ENCODE measurements at regions not wholly inside any gene's neighbourhood (a gene's known extent, or its start where the extent isn't known, plus 50 kb on each side); places are given as distances from the start of the nearest gene placed in this dataset.
"Not testable (repeated sequence)": the region's sequence is repeated elsewhere in the genome, so short reads cannot be mapped to it uniquely, and the experiment has no call there.

GRCh38 chr2:201946746-201947145, 86.9 kb upstream of the FZD7 start:
- not testable (repeated sequence) for DNase-seq (ENCODE audit: low read depth)

GRCh38 chr2:201947287-201947686, 86.4 kb upstream of the FZD7 start:
- DNase-seq (ENCODE audit: low read depth) = no peak

DNA sequence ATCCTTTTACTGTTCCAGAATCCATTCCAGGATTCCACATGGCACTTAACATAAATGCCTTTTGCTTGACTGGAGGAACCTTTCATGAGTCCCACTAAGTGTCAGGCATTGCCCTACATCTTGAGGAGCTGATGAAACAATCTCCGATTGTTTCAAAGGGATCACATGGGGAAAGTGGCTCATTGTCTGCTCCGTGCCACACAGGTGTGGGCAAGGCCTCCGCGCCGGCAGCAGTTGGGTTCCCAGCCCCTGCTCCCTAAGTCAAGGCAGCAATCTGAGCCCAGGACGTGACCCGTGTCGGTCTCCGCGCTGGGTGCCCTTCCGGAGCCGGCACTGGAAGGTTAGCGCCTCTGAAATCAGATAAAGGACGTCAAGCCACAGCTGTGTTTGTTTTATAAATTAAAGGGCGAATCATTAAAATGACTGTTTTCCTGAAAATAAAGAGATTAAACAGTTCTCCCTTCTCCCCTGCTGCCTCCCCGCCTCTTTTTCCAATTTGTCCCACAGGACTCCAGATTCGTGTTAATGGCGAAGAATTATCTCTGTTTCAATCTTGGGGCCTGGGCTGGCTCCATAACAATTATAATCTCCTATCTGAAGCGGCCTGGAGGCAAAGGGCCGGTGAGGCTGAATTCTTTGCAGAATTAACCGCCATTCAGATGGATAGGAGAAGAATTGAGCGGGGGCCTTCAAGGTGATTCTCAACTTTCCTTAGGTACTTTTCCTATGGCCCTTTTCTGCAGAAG, 84.3 kb upstream of the FZD7 start:
- DNase-seq (ENCODE audit: low read depth) = no peak

DNA sequence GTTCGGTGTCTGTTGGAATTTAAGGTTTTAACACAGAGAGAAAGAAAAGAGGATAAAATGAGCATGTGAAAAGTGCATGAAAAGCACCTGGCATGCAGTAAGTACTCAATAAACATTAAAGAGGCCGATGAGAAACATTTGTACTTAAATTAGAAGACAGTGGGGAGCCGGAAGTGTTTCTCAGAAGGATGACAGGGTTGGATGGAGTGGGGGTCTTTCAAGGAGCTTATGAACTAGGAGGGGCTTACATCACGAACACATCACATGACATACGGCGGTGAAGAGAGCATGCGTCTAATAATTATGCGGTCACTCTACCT, 83.8 kb upstream of the FZD7 start:
- no peak for DNase-seq (ENCODE audit: low read depth)

- no peak for DNase-seq (ENCODE audit: low read depth)
Measured at GRCh38 chr2:201950606-201951005, 83.0 kb upstream of the FZD7 start.

DNA sequence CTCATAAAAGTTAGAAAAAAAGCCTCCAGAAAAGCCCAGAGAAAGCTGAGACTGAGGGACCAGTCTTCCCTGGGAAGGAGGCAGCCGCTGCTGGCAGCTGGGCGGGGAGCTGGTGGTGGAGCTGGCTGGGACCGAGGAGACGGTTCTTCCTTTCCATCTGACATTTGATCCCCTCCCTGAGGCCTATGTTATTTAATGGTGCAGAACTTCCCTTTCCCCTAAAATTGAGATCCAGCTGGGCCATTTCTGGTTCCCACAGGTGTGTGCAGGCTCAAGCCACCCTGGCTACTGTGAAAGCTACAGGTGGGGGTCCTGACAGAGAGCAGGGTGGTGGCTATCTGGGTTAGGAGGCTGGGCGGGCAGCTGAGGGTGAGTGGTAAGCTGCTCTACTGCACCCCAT, 81.5 kb upstream of the FZD7 start:
- DNase-seq (ENCODE audit: low read depth) = no peak

DNA sequence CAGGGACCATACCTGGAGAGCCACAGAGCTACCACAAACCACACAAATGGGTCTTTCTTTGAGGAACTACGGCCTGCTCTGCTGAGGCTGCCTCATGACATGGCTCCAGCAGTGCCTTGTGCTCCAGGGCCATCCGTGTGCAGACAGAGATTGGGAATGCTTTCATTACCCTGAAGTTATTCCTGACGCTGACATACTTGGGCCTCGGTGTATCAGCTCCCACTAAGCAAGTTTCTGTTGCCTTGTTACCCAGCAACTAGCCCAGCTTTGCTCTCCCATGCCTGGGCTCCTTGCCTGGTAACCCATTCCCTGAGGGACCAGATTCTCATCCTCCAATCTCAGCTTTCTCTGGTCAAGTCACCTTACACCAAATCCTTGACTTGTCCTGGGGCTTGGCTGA, 80.3 kb upstream of the FZD7 start:
- DNase-seq (ENCODE audit: low read depth) = no peak

DNA sequence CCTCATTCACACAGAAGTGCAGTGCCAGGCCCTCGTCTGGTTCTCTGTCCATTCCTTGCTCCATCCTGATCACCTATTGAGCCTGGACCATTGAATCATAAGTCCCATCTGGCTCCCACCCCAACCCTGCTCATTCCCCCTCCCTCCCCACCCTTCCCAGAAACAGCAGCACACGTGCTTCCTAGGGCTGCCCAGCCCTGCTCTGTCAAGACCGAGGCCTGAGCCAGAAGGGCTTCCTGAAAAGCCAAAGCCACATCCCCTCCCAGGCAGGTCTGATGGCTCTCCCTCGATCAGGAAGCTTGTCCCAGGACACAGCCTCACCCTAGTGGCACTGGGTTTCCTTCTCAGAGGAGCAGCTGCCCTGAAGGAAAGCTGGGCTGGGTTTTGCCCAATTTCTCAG, 79.8 kb upstream of the FZD7 start:
- DNase-seq (ENCODE audit: low read depth) = no peak

- DNase-seq (ENCODE audit: low read depth) = no peak
Measured at GRCh38 chr2:201955231-201955630, 78.4 kb upstream of the FZD7 start.

DNA sequence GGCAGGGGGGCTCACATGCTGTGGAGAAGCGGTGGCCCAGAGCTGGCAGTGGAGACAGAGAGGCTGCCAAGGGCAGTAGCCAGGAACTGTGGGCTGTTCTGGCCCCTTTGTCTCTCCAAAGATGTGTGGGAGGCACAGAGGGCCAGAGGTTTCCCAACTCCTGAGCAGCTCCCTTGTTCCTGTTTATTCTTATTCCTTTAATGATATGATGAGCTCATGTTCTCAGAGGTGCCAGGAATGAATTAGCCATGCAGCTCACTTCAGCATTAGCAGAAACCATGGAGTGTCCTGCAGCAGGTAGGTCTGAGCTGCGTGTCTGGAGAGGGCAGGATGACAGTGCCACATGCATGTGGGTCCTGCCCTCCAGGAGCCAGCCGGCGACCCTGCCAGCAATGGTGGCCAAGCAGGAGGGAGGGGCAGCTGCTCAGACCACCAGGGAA, 77.9 kb upstream of the FZD7 start:
- DNase-seq (ENCODE audit: low read depth) = no peak

GRCh38 chr2:201956361-201956760, 77.3 kb upstream of the FZD7 start:
- no peak for DNase-seq (ENCODE audit: low read depth)

- DNase-seq (ENCODE audit: low read depth) = no peak
Measured at GRCh38 chr2:201957091-201957490, 76.6 kb upstream of the FZD7 start.

GRCh38 chr2:201959198-201959597, 74.5 kb upstream of the FZD7 start:
- DNase-seq (ENCODE audit: low read depth) = no peak

DNA sequence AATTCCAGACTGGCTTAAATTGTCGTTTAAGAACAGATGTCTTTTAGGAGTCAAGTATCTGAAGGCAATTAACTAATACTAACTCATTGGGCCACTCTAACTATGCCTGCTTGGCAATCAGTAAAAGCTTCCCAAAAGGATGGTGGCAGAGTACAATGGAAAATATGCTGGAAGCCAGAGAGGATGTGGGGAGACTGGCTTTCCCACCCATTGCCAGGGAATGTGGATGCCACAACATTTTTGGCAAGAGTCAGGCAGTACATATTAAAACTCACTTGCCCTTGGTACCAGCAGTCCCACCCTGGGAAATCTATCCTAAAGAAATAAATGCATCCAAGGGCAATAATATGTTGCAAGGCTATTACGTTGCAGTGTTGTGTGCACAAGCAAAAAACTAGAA, 74.0 kb upstream of the FZD7 start:
- DNase-seq (ENCODE audit: low read depth) = no peak

- no peak for DNase-seq (ENCODE audit: low read depth)
Measured at GRCh38 chr2:201960305-201960704, 73.3 kb upstream of the FZD7 start.

GRCh38 chr2:201961401-201961800, 72.3 kb upstream of the FZD7 start:
- no peak for DNase-seq (ENCODE audit: low read depth)

DNA sequence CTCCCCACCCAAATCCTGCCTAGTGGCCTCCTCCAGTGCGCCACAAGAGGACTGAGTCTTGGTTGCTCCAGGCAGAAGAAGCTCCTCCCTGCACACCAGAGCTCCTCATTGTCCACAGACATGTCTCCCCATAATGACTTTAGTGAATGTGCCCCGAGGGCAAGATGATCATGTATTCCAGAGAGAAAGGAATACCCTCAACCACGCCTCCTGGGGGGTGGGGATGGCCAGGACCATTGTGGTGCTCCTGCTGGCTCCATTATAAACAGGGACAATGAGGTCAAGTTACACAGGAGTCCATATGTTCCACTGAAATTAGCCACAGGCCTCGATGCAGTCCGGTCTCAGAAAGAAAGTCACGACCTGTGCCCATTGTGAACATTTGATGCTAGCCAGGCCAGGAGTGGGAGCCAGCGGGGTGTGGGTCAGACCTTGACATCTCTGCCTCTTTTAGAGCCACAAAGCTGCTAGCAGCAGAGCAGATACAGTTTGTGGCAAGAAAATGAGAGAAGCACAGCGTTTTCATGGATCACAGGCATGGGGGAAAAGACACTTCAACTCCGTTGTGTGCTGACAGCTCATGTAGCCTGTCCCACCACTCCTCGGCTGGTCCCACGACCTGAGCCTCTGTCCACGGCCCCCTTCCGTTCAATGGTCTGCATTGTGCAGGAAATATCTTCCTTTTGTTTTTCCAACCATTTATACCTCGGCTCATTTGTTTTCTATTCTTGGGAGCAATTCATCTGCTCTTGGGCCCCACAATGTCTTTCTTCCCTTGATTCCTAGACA, 70.7 kb upstream of the FZD7 start:
- no peak for DNase-seq (ENCODE audit: low read depth)

DNA sequence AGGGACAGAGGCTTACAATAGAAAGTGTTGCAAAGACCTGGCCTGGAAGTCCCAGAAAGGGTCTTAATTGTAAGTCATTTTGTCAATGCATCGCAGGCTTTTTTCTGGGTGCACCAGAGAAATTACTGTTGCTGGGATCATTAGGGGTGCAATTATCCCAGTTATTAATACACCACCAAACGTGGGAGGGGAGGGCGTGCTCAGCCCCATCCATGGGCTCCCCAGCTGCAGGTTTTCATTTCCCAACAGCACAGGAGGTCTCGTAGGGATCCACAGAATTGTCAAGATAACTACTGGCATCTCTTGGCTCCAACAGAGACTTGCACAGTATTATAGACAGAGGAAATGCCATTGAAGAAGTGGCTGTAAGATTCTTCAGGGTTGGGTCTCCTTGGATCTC, 69.6 kb upstream of the FZD7 start:
- no peak for DNase-seq (ENCODE audit: low read depth)

DNA sequence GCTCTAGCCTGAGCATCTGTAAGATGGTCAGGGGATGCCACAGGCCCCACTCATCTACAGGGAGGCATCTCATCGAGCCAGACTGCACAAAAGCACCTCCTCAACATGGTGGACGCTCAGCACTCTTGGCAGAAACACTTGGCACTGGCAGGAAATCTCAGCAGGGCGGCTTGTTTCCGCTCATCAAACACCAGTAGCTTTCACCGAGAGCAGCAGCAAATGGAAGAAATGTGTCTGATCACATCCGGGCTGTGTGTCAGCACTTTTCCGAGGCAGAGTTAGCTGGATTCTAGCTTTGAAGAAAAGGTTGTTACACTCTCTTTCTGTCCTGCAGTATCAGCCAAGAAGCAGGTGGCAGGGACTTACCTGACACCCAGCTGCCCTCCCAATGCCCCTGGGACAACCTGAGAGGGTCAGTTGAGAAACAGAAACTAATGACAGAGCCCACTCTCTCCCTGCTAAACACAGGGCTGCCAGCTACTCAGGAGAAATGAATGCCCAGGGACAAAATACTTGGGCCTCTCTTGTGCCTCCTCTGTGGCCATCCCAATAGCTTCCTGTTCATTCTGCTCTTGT, 68.9 kb upstream of the FZD7 start:
- no peak for DNase-seq (ENCODE audit: low read depth)

DNA sequence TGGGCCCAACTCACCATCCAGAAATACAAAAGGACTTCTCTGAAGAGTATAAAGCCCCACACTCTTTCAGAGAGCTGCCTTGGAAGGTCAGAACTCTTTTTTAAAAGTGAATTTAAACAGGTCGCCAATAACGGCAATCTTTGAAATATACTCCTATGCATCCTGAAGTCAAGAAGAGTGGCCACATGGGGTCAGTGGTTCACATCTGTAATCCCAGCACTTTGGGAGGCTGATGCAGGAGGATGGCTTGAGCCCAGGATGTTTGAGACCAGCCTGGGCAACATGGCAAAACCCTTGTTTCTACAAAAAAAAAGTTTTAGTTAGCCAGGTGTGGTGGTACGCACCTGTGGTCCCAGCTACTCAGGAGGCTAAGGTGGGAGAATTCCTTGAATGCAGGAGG, 68.1 kb upstream of the FZD7 start:
- no peak for DNase-seq (ENCODE audit: low read depth)

DNA sequence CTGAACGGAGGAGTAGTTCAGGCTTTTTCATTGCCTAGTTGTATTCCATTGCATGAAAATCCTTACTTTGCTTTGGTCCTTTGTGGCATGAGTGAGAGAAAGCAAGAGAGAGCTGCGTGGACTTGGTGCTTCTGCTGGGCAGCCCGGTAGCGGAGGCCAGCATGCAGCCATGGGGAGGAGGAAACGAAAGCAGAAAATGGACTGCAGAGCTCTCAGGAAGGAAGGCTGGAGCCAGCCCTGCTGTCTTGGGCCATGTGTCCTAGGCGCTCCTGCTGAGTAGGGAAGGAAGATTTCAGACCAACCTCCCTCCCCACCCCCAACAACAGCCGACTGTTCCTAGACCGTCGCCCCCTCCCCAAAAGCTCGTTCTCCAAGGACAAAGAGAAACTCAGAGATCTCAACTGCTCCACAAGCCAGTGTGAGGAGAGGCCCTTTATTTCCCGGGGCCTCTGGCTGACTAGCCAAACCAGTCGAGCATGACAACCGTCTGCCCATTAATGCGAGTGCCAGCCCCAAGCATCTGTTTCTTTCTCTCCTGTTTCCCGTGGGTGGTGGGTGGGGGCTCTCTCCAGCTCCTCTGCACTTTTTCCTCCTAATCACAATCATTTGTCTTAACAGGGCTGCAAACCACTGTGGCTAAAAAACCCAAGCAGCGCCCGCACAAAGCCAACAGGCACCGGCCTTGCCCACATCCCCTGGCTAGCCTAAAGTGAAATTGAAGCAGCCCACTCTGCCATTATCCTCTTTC, 66.8 kb upstream of the FZD7 start:
- no peak for DNase-seq (ENCODE audit: low read depth)

DNA sequence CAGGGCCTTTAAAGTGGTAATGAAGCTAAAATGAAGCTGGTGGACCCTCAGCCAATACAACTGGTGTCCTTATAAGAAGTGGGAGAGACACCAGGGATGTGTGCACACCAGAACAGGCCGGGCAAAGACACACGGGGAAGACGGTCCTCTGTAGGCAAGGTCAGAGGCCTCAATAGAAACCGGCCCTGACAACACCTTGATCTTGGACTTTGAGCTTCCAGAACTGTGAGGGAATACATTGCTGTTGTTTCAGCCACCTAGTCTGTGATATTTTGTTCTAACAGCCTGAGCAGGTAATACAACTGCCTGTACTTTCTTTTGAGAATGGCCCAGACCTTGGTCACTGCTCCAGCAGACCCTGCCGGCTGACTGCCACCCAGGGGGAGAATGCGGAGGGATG, 65.6 kb upstream of the FZD7 start:
- DNase-seq (ENCODE audit: low read depth) = no peak

- DNase-seq (ENCODE audit: low read depth) = no peak
Measured at GRCh38 chr2:201968476-201968875, 65.2 kb upstream of the FZD7 start.
